ENCODE measurements at regions not wholly inside any gene's neighbourhood (a gene's known extent, or its start where the extent isn't known, plus 50 kb on each side); places are given as distances from the start of the nearest gene placed in this dataset.

GRCh38 chr1:57835620-57836019, 411.8 kb upstream of the DAB1 start:
- no peaks in the 10 kb centered on the region for H4K20me1 ChIP-seq (ENCODE audit: insufficient read depth, low read length)
- no peak for FAIRE-seq
- no peak overlapping the region for H3K4me2 ChIP-seq (ENCODE audit: low read length)
- DNase-seq (ENCODE audit: low read depth) = no peak
- no peak overlapping the region for H3K27ac ChIP-seq (ENCODE audit: low read depth, low read length)
- TF ChIP-seq, protein P1, sequence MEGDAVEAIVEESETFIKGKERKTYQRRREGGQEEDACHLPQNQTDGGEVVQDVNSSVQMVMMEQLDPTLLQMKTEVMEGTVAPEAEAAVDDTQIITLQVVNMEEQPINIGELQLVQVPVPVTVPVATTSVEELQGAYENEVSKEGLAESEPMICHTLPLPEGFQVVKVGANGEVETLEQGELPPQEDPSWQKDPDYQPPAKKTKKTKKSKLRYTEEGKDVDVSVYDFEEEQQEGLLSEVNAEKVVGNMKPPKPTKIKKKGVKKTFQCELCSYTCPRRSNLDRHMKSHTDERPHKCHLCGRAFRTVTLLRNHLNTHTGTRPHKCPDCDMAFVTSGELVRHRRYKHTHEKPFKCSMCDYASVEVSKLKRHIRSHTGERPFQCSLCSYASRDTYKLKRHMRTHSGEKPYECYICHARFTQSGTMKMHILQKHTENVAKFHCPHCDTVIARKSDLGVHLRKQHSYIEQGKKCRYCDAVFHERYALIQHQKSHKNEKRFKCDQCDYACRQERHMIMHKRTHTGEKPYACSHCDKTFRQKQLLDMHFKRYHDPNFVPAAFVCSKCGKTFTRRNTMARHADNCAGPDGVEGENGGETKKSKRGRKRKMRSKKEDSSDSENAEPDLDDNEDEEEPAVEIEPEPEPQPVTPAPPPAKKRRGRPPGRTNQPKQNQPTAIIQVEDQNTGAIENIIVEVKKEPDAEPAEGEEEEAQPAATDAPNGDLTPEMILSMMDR (IDR thresholded peaks at IDR 0.05; ENCODE audit: insufficient read depth, low read depth, low read length) = no peak
- no peak for TF ChIP-seq EZH2 (IDR thresholded peaks at IDR 0.05; ENCODE audit: insufficient read depth, low read length)
- H3K36me3 ChIP-seq (ENCODE audit: insufficient read depth, low read length) = no peaks in the 10 kb centered on the region
- no peak overlapping the region for H3K4me3 Mint-ChIP-seq (ENCODE audit: unreplicated experiment)
- no peak overlapping the region for H3K9ac ChIP-seq (ENCODE audit: low read length)
- no peaks in the 10 kb centered on the region for H3K9me3 ChIP-seq (ENCODE audit: insufficient read depth, low read depth, low read length)
- H3K36me3 Mint-ChIP-seq (ENCODE audit: low read depth, unreplicated experiment) = no peaks in the 10 kb centered on the region
- no peaks in the 10 kb centered on the region for H3K27me3 ChIP-seq (ENCODE audit: insufficient read depth, low read length)
- H2AFZ ChIP-seq (ENCODE audit: low read depth, low read length) = no peak overlapping the region
- no peaks in the 10 kb centered on the region for H3K27me3 Mint-ChIP-seq (ENCODE audit: low read depth, unreplicated experiment)
- no peak overlapping the region for H3K4me3 ChIP-seq (ENCODE audit: insufficient read depth, low read depth, low read length)
- H3K4me1 Mint-ChIP-seq (ENCODE audit: low read depth, unreplicated experiment) = peaks cover 7% of the 10 kb centered on the region
- H3K27ac Mint-ChIP-seq (ENCODE audit: unreplicated experiment) = no peak overlapping the region
- no peaks in the 10 kb centered on the region for H3K79me2 ChIP-seq (ENCODE audit: insufficient read depth, low read length)
- H3K4me1 ChIP-seq (ENCODE audit: insufficient read depth, low read length) = peaks cover 10% of the 10 kb centered on the region
- H3K9me3 Mint-ChIP-seq (ENCODE audit: unreplicated experiment) = peaks cover 4% of the 10 kb centered on the region

- H3K27me3 Mint-ChIP-seq (ENCODE audit: low read depth, unreplicated experiment) = no peaks in the 10 kb centered on the region
- peaks cover 7% of the 10 kb centered on the region for H3K4me1 Mint-ChIP-seq (ENCODE audit: low read depth, unreplicated experiment)
These were observed 409.4 kb upstream of the DAB1 start for GRCh38 chr1:57833296-57833695.

DNA sequence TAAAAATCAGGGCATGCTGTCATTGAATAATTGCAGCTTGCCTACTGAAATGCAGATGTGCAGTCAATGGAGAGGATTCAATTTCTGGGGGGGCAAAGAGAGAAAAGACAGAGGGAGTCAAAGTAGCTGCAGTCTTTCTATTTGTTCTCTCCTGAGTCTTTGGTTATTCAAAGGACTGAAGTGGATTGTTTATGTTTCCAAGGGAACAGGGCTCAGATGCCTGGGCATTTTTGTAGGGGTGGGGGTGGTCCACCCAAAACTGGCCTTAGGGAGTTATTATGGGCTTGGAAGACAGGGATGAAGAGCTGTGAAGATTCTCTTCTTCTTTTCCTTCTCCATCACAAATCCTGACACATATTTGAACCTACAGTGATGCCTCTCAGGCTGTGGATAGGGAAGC, 408.8 kb upstream of the DAB1 start:
- H3K9me3 ChIP-seq (ENCODE audit: insufficient read depth, low read depth, low read length) = no peaks in the 10 kb centered on the region
- Mint-ChIP-seq H3K4me3 (ENCODE audit: unreplicated experiment) (no peak overlapping the region), H3K9me3 (ENCODE audit: unreplicated experiment) (peaks cover 3% of the 10 kb centered on the region), H3K27ac (ENCODE audit: unreplicated experiment) (no peak overlapping the region), H3K4me1 (ENCODE audit: low read depth, unreplicated experiment) (peaks cover 7% of the 10 kb centered on the region), H3K36me3 (ENCODE audit: low read depth, unreplicated experiment) (no peaks in the 10 kb centered on the region), H3K27me3 (ENCODE audit: low read depth, unreplicated experiment) (no peaks in the 10 kb centered on the region)
- TF ChIP-seq, protein P1 (IDR thresholded peaks at IDR 0.05; ENCODE audit: insufficient read depth, low read depth, low read length) = no peak
- TF ChIP-seq EZH2 (IDR thresholded peaks at IDR 0.05; ENCODE audit: insufficient read depth, low read length) = no peak
- H3K4me3 ChIP-seq (ENCODE audit: insufficient read depth, low read depth, low read length) = no peak overlapping the region
- no peaks in the 10 kb centered on the region for H3K36me3 ChIP-seq (ENCODE audit: insufficient read depth, low read length)
- DNase-seq (ENCODE audit: low read depth) = no peak
- H3K27ac ChIP-seq (ENCODE audit: low read depth, low read length) = no peak overlapping the region
- H2AFZ ChIP-seq (ENCODE audit: low read depth, low read length) = no peak overlapping the region
- no peaks in the 10 kb centered on the region for H4K20me1 ChIP-seq (ENCODE audit: insufficient read depth, low read length)
- no peak overlapping the region for H3K9ac ChIP-seq (ENCODE audit: low read length)
- H3K79me2 ChIP-seq (ENCODE audit: insufficient read depth, low read length) = no peaks in the 10 kb centered on the region
- FAIRE-seq = no peak
- no peaks in the 10 kb centered on the region for H3K27me3 ChIP-seq (ENCODE audit: insufficient read depth, low read length)
- no peak overlapping the region for H3K4me2 ChIP-seq (ENCODE audit: low read length)
- no peaks in the 10 kb centered on the region for H3K4me1 ChIP-seq (ENCODE audit: insufficient read depth, low read length)

More at GRCh38 chr1:57833296-57833695, 409.4 kb upstream of the DAB1 start:
- Mint-ChIP-seq H3K36me3 (ENCODE audit: low read depth, unreplicated experiment) (no peaks in the 10 kb centered on the region), H3K4me3 (ENCODE audit: unreplicated experiment) (no peak overlapping the region), H3K27ac (ENCODE audit: unreplicated experiment) (no peak overlapping the region), H3K9me3 (ENCODE audit: unreplicated experiment) (peaks cover 3% of the 10 kb centered on the region)
- DNase-seq (ENCODE audit: low read depth) (no peak), FAIRE-seq (no peak)
- no peaks in the 10 kb centered on the region for H4K20me1 ChIP-seq (ENCODE audit: insufficient read depth, low read length)
- H3K27ac ChIP-seq (ENCODE audit: low read depth, low read length) = no peak overlapping the region
- TF ChIP-seq, protein P1 (IDR thresholded peaks at IDR 0.05; ENCODE audit: insufficient read depth, low read depth, low read length) = no peak
- TF ChIP-seq EZH2 (IDR thresholded peaks at IDR 0.05; ENCODE audit: insufficient read depth, low read length) = no peak
- H3K4me3 ChIP-seq (ENCODE audit: insufficient read depth, low read depth, low read length) = no peak overlapping the region
- no peaks in the 10 kb centered on the region for H3K27me3 ChIP-seq (ENCODE audit: insufficient read depth, low read length)
- no peaks in the 10 kb centered on the region for H3K4me1 ChIP-seq (ENCODE audit: insufficient read depth, low read length)
- no peak overlapping the region for H2AFZ ChIP-seq (ENCODE audit: low read depth, low read length)
- H3K9ac ChIP-seq (ENCODE audit: low read length) = no peak overlapping the region
- H3K4me2 ChIP-seq (ENCODE audit: low read length) = no peak overlapping the region
- H3K79me2 ChIP-seq (ENCODE audit: insufficient read depth, low read length) = no peaks in the 10 kb centered on the region
- no peaks in the 10 kb centered on the region for H3K36me3 ChIP-seq (ENCODE audit: insufficient read depth, low read length)
- no peaks in the 10 kb centered on the region for H3K9me3 ChIP-seq (ENCODE audit: insufficient read depth, low read depth, low read length)

Measured in astrocyte (in vitro differentiated cells and primary cell).